ENCODE measurements at regions not wholly inside any gene's neighbourhood (a gene's known extent, or its start where the extent isn't known, plus 50 kb on each side); places are given as distances from the start of the nearest gene placed in this dataset.

DNA sequence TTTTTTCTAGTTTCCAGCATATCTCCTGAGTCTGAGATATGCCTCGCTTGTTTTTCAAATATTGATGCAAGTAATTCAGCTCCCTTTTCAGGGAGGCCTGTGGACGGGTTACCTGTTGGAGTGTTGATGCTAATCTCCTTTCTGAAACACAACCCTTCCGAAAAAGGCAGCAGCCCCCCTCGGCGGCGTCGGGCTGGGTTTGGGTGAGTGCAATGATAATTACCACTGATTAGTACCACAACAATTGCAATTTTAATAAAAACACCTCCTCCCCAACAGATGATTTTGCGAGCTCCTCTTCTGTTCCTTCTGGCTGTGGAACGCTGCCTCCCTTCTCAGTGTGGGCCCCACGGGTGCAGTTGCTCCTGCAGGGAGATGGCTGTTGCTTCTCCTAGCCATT, 66.3 kb downstream of the PTGR3 start:
- TF ChIP-seq, protein P1, sequence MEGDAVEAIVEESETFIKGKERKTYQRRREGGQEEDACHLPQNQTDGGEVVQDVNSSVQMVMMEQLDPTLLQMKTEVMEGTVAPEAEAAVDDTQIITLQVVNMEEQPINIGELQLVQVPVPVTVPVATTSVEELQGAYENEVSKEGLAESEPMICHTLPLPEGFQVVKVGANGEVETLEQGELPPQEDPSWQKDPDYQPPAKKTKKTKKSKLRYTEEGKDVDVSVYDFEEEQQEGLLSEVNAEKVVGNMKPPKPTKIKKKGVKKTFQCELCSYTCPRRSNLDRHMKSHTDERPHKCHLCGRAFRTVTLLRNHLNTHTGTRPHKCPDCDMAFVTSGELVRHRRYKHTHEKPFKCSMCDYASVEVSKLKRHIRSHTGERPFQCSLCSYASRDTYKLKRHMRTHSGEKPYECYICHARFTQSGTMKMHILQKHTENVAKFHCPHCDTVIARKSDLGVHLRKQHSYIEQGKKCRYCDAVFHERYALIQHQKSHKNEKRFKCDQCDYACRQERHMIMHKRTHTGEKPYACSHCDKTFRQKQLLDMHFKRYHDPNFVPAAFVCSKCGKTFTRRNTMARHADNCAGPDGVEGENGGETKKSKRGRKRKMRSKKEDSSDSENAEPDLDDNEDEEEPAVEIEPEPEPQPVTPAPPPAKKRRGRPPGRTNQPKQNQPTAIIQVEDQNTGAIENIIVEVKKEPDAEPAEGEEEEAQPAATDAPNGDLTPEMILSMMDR (IDR thresholded peaks at IDR 0.05), result no peak
- TF ChIP-seq POLR2AphosphoS5 (IDR thresholded peaks at IDR 0.05), result no peak
- TF ChIP-seq EP300 (IDR thresholded peaks at IDR 0.05), result no peak
- no peak for TF ChIP-seq POLR2A (IDR thresholded peaks at IDR 0.05; ENCODE audit: low read depth)

Data from esophagus muscularis mucosa (tissue), 4 donors.